Neural progenitor cell (in vitro differentiated cells): ENCODE measurements at regions not wholly inside any gene's neighbourhood (a gene's known extent, or its start where the extent isn't known, plus 50 kb on each side); places are given as distances from the start of the nearest gene placed in this dataset.
"Not testable (repeated sequence)": the region's sequence is repeated elsewhere in the genome, so short reads cannot be mapped to it uniquely, and the experiment has no call there.

Experiments used
- DNase-seq: peaks from one replicate; pipeline ENCODE4 v3.0.0-alpha.2; 2016; ENCODE audit warnings: low spot score
- H2AFZ ChIP-seq: fragments of 200-600 bp; sonication (generic); replicated peaks from 2 replicates; pipeline ENCODE4 v1.6.1; 2016; ENCODE audit warnings: antibody characterized with exemption
- H3F3A ChIP-seq: fragments of 200-600 bp; sonication (generic); 2 replicates; pipeline ENCODE4 v1.6.1; 2016; ENCODE audit warnings: antibody characterized with exemption, low read depth
- H3K27ac ChIP-seq: fragments of 200-600 bp; sonication (generic); 2 replicates; pipeline ENCODE4 v1.5.1; 2016; ENCODE audit warnings: mild to moderate bottlenecking
- H3K27me3 ChIP-seq: fragments of 200-600 bp; sonication (generic); 2 replicates; pipeline ENCODE4 v1.6.1; 2016; ENCODE audit warnings: mild to moderate bottlenecking, moderate library complexity
- H3K36me3 ChIP-seq: fragments of 200-600 bp; sonication (generic); 2 replicates; pipeline ENCODE4 v1.5.1; 2016
- H3K4me1 ChIP-seq: fragments of 200-600 bp; sonication (generic); 2 replicates; pipeline ENCODE4 v1.6.1; 2016; ENCODE audit warnings: mixed run types
- H3K4me2 ChIP-seq: fragments of 200-600 bp; sonication (generic); 2 replicates; pipeline ENCODE4 v1.6.1; 2016
- H3K4me3 ChIP-seq: fragments of 200-600 bp; sonication (generic); 2 replicates; pipeline ENCODE4 v1.5.1; 2016
- H3K79me2 ChIP-seq: fragments of 200-600 bp; sonication (generic); 2 replicates; pipeline ENCODE4 v1.6.1; 2016; ENCODE audit warnings: low read depth
- H3K9ac ChIP-seq: fragments of 200-600 bp; sonication (generic); 2 replicates; pipeline ENCODE4 v1.6.1; 2016
- H3K9me3 ChIP-seq: fragments of 200-600 bp; sonication (generic); 2 replicates; pipeline ENCODE4 v1.5.1; 2016; ENCODE audit warnings: low read depth
- H4K20me1 ChIP-seq: fragments of 200-600 bp; sonication (generic); 2 replicates; pipeline ENCODE4 v1.6.1; 2016; ENCODE audit warnings: low read depth
- H3K27ac Mint-ChIP-seq: 3 replicates; pipeline ENCODE4 v1.8.0; 2021; ENCODE audit warnings: mixed read lengths
- H3K27me3 Mint-ChIP-seq: 2 replicates; pipeline ENCODE4 v1.8.0; 2022; ENCODE audit warnings: low read depth, mild to moderate bottlenecking, inconsistent platforms, moderate library complexity, mixed read lengths; ENCODE audit not compliant: insufficient read depth
- H3K36me3 Mint-ChIP-seq: 3 replicates; pipeline ENCODE4 v1.8.0; 2021; ENCODE audit warnings: mixed read lengths
- H3K4me1 Mint-ChIP-seq: 3 replicates; pipeline ENCODE4 v1.8.0; 2021; ENCODE audit warnings: mixed read lengths
- H3K4me3 Mint-ChIP-seq: 3 replicates; pipeline ENCODE4 v1.8.0; 2021; ENCODE audit warnings: mild to moderate bottlenecking, moderate library complexity, mixed read lengths
- H3K9me3 Mint-ChIP-seq: 3 replicates; pipeline ENCODE4 v1.8.0; 2020; ENCODE audit warnings: mixed read lengths
- EZH2 ChIP-seq: fragments of 200-600 bp; sonication (generic); IDR thresholded peaks from 2 replicates; pipeline ENCODE4 v1.6.1; 2017; ENCODE audit warnings: antibody characterized with exemption, mild to moderate bottlenecking, moderate library complexity
- EZH2phosphoT487 ChIP-seq: fragments of 200-600 bp; sonication (generic); IDR thresholded peaks from 2 replicates; pipeline ENCODE4 v1.6.1; 2017; ENCODE audit warnings: antibody characterized with exemption
- TF ChIP-seq, protein P1 (sequence below): fragments of 200-600 bp; sonication (generic); IDR thresholded peaks from 2 replicates; pipeline ENCODE4 v1.5.1; 2017; ENCODE audit warnings: antibody characterized with exemption, mild to moderate bottlenecking

- Mint-ChIP-seq H3K27me3 (no peaks in the 10 kb centered on the region), H3K36me3 (no peaks in the 10 kb centered on the region), H3K4me3 (no peak overlapping the region), H3K27ac (no peak overlapping the region), H3K9me3 (no peaks in the 10 kb centered on the region), H3K4me1 (no peaks in the 10 kb centered on the region)
- DNase-seq = no peak
- Histone ChIP-seq H3F3A (no peaks in the 10 kb centered on the region), H2AFZ (no peak overlapping the region), H3K4me3 (no peak overlapping the region), H3K27ac (no peak overlapping the region), H3K4me2 (no peak overlapping the region), H3K27me3 (no peaks in the 10 kb centered on the region), H3K79me2 (no peaks in the 10 kb centered on the region), H4K20me1 (no peaks in the 10 kb centered on the region), H3K9ac (no peak overlapping the region), H3K9me3 (no peaks in the 10 kb centered on the region), H3K4me1 (no peaks in the 10 kb centered on the region), H3K36me3 (no peaks in the 10 kb centered on the region)
- TF ChIP-seq EZH2 (no peak), EZH2phosphoT487 (no peak)
- TF ChIP-seq, protein P1, sequence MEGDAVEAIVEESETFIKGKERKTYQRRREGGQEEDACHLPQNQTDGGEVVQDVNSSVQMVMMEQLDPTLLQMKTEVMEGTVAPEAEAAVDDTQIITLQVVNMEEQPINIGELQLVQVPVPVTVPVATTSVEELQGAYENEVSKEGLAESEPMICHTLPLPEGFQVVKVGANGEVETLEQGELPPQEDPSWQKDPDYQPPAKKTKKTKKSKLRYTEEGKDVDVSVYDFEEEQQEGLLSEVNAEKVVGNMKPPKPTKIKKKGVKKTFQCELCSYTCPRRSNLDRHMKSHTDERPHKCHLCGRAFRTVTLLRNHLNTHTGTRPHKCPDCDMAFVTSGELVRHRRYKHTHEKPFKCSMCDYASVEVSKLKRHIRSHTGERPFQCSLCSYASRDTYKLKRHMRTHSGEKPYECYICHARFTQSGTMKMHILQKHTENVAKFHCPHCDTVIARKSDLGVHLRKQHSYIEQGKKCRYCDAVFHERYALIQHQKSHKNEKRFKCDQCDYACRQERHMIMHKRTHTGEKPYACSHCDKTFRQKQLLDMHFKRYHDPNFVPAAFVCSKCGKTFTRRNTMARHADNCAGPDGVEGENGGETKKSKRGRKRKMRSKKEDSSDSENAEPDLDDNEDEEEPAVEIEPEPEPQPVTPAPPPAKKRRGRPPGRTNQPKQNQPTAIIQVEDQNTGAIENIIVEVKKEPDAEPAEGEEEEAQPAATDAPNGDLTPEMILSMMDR = no peak
These were observed 114.0 kb upstream of the C2CD4B start for GRCh38 chr15:62279041-62279440.

DNA sequence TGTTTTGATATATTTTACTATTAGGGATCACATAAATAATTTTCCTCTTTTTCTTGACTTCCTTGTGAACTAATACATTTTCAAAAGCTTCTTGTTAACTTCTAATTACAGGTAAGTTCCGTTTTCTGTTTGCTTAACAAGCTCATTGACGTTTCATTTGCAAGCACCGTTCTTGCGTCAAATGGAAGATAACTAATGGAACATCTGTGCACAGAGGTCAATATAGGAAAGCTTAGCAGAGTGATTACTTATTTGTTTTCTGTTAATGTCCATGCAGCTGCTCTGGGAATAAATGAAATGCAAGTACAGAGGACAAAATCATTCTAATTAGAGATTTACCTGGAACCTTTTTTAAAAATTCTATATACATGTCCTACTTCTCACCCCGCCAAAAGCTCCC is 115.5 kb upstream of the C2CD4B start:
- H3K4me1 Mint-ChIP-seq = no peaks in the 10 kb centered on the region
- no peaks in the 10 kb centered on the region for H3K9me3 ChIP-seq
- no peaks in the 10 kb centered on the region for H4K20me1 ChIP-seq
- TF ChIP-seq EZH2phosphoT487 (no peak), EZH2 (no peak)
- TF ChIP-seq, protein P1 = no peak
- H3K27me3 Mint-ChIP-seq = no peaks in the 10 kb centered on the region
- no peak overlapping the region for H3K4me2 ChIP-seq
- no peak overlapping the region for H3K4me3 ChIP-seq
- no peaks in the 10 kb centered on the region for H3K79me2 ChIP-seq
- H3K36me3 Mint-ChIP-seq = no peaks in the 10 kb centered on the region
- no peak overlapping the region for H3K4me3 Mint-ChIP-seq
- H3K9ac ChIP-seq = no peak overlapping the region
- H3K27me3 ChIP-seq = no peaks in the 10 kb centered on the region
- H3K4me1 ChIP-seq = peaks cover 8% of the 10 kb centered on the region
- H3K36me3 ChIP-seq = no peaks in the 10 kb centered on the region
- no peaks in the 10 kb centered on the region for H3K9me3 Mint-ChIP-seq
- no peak for DNase-seq
- no peak overlapping the region for H3K27ac Mint-ChIP-seq
- no peak overlapping the region for H3K27ac ChIP-seq
- no peaks in the 10 kb centered on the region for H3F3A ChIP-seq
- no peak overlapping the region for H2AFZ ChIP-seq

DNA sequence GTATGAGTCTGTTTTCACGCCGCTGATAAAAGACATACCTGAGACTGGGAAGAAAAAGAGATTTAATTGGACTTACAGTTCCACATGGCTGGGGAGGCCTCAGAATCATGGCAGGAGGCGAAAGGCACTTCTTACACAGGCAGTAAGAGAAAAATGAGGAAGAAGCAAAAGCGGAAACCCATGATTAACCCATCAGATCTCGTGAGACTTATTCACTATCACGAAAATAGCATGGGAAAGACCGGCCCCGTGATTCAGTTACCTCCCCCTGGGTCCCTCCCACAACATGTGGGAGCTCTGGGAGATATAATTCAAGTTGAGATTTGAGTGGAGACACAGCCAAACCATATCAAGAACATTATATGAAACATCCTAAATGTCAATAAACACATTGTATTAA is 116.7 kb upstream of the C2CD4B start:
- not testable (repeated sequence) for H2AFZ ChIP-seq, H3K9me3 Mint-ChIP-seq, H3K4me2 ChIP-seq, H3K79me2 ChIP-seq, H3K27ac Mint-ChIP-seq, H3K27me3 ChIP-seq, H3K36me3 Mint-ChIP-seq, H4K20me1 ChIP-seq, H3F3A ChIP-seq, H3K4me1 ChIP-seq, H3K4me3 ChIP-seq, H3K4me1 Mint-ChIP-seq, H3K9me3 ChIP-seq, H3K27ac ChIP-seq, H3K9ac ChIP-seq, H3K27me3 Mint-ChIP-seq, DNase-seq, H3K36me3 ChIP-seq, H3K4me3 Mint-ChIP-seq

DNA sequence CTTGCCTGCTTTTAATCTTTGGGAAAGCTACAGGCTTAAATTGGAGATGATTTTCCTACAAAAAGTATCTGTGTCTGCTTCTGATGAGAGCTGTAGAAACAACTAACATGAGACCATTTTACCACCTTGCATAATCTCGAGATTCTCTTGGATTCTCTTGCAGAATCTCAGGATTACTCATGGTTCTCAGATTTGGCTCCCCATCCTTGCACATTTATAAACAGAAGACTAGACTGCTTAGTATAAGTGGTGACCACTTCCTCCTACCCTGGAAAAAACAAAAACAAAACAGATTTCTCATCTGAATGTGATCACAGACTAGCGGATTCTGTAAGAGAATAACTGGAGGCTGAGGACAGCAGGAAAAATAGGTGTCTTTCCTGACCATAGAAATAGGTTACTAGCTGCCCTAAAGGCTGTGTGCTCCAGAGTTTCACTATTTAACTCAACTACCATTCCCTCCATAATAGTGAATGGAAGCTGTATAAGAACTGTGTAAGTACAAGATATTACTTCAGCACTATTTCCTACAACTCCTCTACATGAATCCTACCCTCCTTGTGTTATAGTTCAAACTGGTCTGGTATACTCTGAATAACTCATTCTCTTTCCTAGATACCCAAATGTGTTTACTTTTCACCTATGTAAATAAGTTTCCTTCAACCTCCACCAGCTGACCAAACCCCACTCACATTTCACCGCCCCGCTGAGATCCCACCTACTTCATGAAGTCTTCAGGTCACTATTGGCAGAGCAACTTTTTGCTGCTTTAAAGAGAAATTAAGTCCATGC is 122.2 kb upstream of the C2CD4B start:
- Histone ChIP-seq H3K27ac (no peak overlapping the region), H3K9ac (no peak overlapping the region), H3K36me3 (no peaks in the 10 kb centered on the region), H3K4me1 (peaks cover 8% of the 10 kb centered on the region), H3K27me3 (no peaks in the 10 kb centered on the region), H3F3A (no peaks in the 10 kb centered on the region), H3K4me2 (no peak overlapping the region), H3K4me3 (no peak overlapping the region), H4K20me1 (no peaks in the 10 kb centered on the region), H2AFZ (peak overlapping the region; percentile 28), H3K9me3 (no peaks in the 10 kb centered on the region), H3K79me2 (no peaks in the 10 kb centered on the region)
- TF ChIP-seq EZH2 (no peak), EZH2phosphoT487 (no peak)
- TF ChIP-seq, protein P1 = no peak
- Mint-ChIP-seq H3K4me1 (no peaks in the 10 kb centered on the region), H3K27me3 (no peaks in the 10 kb centered on the region), H3K9me3 (peaks cover 2% of the 10 kb centered on the region), H3K4me3 (no peak overlapping the region), H3K27ac (no peak overlapping the region), H3K36me3 (no peaks in the 10 kb centered on the region)
- DNase-seq = no peak
